Lung (tissue), 11 donors: ENCODE measurements at regions not wholly inside any gene's neighbourhood (a gene's known extent, or its start where the extent isn't known, plus 50 kb on each side); places are given as distances from the start of the nearest gene placed in this dataset.

Experiments
- ATAC-seq: fragments of 200-7000 bp; cut with Tn5 transposase; one replicate; pipeline ENCODE4 v1.9.1; 2020; ENCODE audit warnings: moderate number of reproducible peaks; ENCODE audit not compliant: insufficient read depth, low FRiP score
- DNase-seq, 3 donors: peaks; one replicate each; pipeline ENCODE4 v3.0.0-alpha.2; 2013 to 2017
- H3K27ac ChIP-seq, 2 donors: one replicate each; pipeline ENCODE4 v1.5.1; 2013; ENCODE audit warnings: mild to moderate bottlenecking in 2 of 2, moderate library complexity in 2 of 2, control low read depth in 1 of 2, inconsistent platforms in 1 of 2, low read depth in 1 of 2, low read length in 1 of 2
- H3K27me3 ChIP-seq, 3 donors: one replicate each; pipeline ENCODE4 v1.5.1; 2013; ENCODE audit warnings: low read length in 2 of 3; ENCODE audit not compliant: control insufficient read depth in 3 of 3, insufficient read depth in 3 of 3
- H3K36me3 ChIP-seq, 4 donors: one replicate each; pipeline ENCODE4 v1.5.1; 2013; ENCODE audit warnings: low read length in 4 of 4, mild to moderate bottlenecking in 1 of 4, moderate library complexity in 1 of 4; ENCODE audit not compliant: control insufficient read depth in 4 of 4, insufficient read depth in 4 of 4
- H3K4me1 ChIP-seq, 5 donors: one replicate each; pipeline ENCODE4 v1.5.1; 2013; ENCODE audit warnings: low read length in 5 of 5, mild to moderate bottlenecking in 2 of 5, moderate library complexity in 1 of 5; ENCODE audit not compliant: control insufficient read depth in 5 of 5, insufficient read depth in 5 of 5
- H3K4me3 ChIP-seq: one replicate; pipeline ENCODE4 v1.5.1; 2013; ENCODE audit warnings: mild to moderate bottlenecking, control low read depth, moderate library complexity
- H3K9ac ChIP-seq, 2 donors: one replicate each; pipeline ENCODE4 v1.5.1; 2013; ENCODE audit warnings: low read length in 2 of 2, control low read depth in 1 of 2; ENCODE audit not compliant: insufficient read depth in 1 of 2
- H3K9me3 ChIP-seq, 4 donors: one replicate each; pipeline ENCODE4 v1.5.1; 2013; ENCODE audit warnings: low read length in 3 of 4, mild to moderate bottlenecking in 1 of 4, moderate library complexity in 1 of 4; ENCODE audit not compliant: control insufficient read depth in 4 of 4, insufficient read depth in 3 of 4
- WGBS, 2 donors: extraction: QIAGEN DNeasy Blood & Tissue Kit; methylation state at CpG; one replicate each; pipeline ENCODE4 v1.1.7; 2013; 5-methylcytosine and 5-hydroxymethylcytosine counted together
- TF ChIP-seq, protein P1 (sequence below): IDR thresholded peaks from 2 replicates; pipeline ENCODE4 v1.5.1; 2012; ENCODE audit warnings: mild to moderate bottlenecking; ENCODE audit errors: control extremely low read depth, extremely low read depth
- donor health status: control.
- donor health status: control.
- donor health status: Bipolar disorder and iron deficiency.
- donor health status: healthy.
- donor health status: DM: yes; HTN: yes; CAD: no.

DNA sequence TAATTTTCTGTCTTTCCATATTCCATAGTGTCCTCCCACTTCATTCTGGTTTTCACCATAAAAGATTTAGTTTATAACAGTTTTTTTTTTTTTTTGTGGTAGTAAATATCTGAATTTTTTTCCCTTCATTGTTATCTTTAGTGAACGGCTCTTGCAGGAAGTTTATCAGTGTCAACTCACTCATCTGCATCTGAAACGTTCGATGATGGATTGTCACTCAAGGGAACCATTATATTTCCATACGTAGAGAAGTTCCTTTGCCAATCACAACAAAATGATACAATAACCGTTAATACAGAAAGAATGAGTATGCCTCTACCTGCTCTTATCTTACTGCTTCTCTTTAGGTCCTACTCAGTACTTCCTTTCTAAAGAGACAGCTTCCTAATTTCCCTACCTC lies 651.2 kb upstream of the KCNMB2 start:
- ATAC-seq: no peak
- DNase-seq: no peak
- no peak overlapping the region for H3K27ac ChIP-seq
- WGBS, 2 donors: 68 to 77% methylated on average over 5 of the region's 5 CpGs
- no peaks in the 10 kb centered on the region for H3K27me3 ChIP-seq
- TF ChIP-seq, protein P1, sequence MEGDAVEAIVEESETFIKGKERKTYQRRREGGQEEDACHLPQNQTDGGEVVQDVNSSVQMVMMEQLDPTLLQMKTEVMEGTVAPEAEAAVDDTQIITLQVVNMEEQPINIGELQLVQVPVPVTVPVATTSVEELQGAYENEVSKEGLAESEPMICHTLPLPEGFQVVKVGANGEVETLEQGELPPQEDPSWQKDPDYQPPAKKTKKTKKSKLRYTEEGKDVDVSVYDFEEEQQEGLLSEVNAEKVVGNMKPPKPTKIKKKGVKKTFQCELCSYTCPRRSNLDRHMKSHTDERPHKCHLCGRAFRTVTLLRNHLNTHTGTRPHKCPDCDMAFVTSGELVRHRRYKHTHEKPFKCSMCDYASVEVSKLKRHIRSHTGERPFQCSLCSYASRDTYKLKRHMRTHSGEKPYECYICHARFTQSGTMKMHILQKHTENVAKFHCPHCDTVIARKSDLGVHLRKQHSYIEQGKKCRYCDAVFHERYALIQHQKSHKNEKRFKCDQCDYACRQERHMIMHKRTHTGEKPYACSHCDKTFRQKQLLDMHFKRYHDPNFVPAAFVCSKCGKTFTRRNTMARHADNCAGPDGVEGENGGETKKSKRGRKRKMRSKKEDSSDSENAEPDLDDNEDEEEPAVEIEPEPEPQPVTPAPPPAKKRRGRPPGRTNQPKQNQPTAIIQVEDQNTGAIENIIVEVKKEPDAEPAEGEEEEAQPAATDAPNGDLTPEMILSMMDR: no peak
- H3K4me3 ChIP-seq: no peak overlapping the region
- H3K36me3 ChIP-seq: no peaks in the 10 kb centered on the region
- peaks cover 0 to 2% (median 0%) of the 10 kb centered on the region in 5 donors for H3K4me1 ChIP-seq
- H3K9me3 ChIP-seq: no peaks in the 10 kb centered on the region
- H3K9ac ChIP-seq: no peak overlapping the region

DNA sequence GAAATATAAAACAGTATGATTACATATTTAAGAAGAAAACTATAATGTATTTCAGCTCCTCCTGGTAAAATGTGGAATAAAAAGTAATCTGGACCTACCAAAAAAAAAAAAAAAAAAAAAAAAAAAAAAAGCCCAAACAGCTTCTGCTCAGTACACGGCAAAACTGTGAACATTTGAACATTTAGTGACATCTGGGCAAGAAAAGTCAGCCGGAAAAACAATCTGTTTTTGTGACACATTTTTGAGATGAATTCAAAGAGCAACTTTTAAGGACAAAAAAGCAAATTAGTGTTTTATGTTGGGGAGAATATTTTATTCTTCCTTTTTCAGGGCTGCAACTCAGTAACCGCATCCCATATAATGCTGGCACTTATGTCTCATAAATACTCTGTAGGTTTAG lies 649.7 kb upstream of the KCNMB2 start:
- 90 to 94% methylated on average over 3 of the region's 3 CpGs for WGBS, 2 donors
- H3K27me3 ChIP-seq: no peaks in the 10 kb centered on the region
- peaks cover 0 to 2% (median 0%) of the 10 kb centered on the region in 5 donors for H3K4me1 ChIP-seq
- TF ChIP-seq, protein P1: no peak
- ATAC-seq (no peak), DNase-seq (no peak)
- no peaks in the 10 kb centered on the region for H3K36me3 ChIP-seq
- no peak overlapping the region for H3K9ac ChIP-seq
- no peak overlapping the region for H3K4me3 ChIP-seq
- H3K9me3 ChIP-seq: no peaks in the 10 kb centered on the region
- H3K27ac ChIP-seq: no peak overlapping the region

DNA sequence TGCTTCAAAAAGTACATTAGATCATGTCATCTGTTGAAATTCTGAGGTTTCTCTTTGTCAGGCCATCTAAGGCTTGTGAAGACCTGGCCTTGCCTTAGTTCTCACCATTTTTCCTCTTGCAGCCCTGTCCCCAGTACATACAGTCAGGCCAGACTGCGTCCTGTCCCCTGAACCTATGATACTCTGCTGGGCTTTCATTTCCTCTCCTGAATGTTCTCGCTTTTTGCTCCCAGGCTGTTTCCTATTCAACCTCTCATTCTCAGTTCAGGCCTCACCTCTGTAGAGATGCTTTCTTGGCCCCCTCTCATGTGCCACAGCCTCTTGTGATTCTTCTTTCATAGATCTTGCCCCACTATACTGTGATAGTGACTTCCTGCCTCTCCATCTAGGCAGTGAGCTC lies 648.8 kb upstream of the KCNMB2 start:
- H3K27me3 ChIP-seq: no peaks in the 10 kb centered on the region
- H3K9me3 ChIP-seq: no peaks in the 10 kb centered on the region
- H3K4me1 ChIP-seq: peaks cover 0 to 2% (median 0%) of the 10 kb centered on the region in 5 donors
- no peaks in the 10 kb centered on the region for H3K36me3 ChIP-seq
- TF ChIP-seq, protein P1: no peak
- no peak overlapping the region for H3K4me3 ChIP-seq
- no peak for DNase-seq
- no peak overlapping the region for H3K27ac ChIP-seq
- no peak for ATAC-seq
- 92 to 93% methylated on average over 2 of the region's 2 CpGs for WGBS, 2 donors
- H3K9ac ChIP-seq: no peak overlapping the region

DNA sequence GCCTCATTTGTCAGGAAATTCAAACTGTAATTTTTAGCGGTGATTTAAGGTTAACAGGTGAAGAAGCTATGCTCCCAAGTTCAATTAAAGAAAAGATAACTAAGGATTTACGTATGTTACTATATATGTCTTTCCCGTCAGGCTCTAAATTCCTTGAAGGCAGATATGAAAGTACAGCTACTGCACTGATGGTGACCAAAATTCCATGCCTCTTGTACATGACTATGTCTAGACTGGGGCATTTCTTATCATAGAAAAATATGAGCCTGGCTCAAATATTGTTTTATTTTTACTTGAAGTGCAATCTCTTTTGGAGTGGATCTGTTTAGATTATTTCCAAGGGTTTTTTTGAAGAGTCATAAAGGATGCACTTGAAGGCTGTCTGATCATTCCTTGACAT lies 647.1 kb upstream of the KCNMB2 start:
- 84 to 92% methylated on average over 3 of the region's 3 CpGs for WGBS, 2 donors

More for the DNA sequence above, 647.1 kb upstream of the KCNMB2 start:
- Histone ChIP-seq H3K27me3 (no peaks in the 10 kb centered on the region), H3K9ac (no peak overlapping the region), H3K36me3 (no peaks in the 10 kb centered on the region), H3K27ac (no peak overlapping the region), H3K4me1 (peaks cover 0 to 5% (median 0%) of the 10 kb centered on the region in 5 donors), H3K4me3 (no peak overlapping the region), H3K9me3 (no peaks in the 10 kb centered on the region)
- DNase-seq (no peak), ATAC-seq (no peak)
- TF ChIP-seq, protein P1: no peak
